AG04450 (cell line): ENCODE measurements at regions not wholly inside any gene's neighbourhood (a gene's known extent, or its start where the extent isn't known, plus 50 kb on each side); places are given as distances from the start of the nearest gene placed in this dataset.

Experiments
- CTCF ChIA-PET: fragments of 300-600, 350-600 bp; formaldehyde crosslinking; extraction: SDS; loops from one replicate; lab custom pipeline; 2022; ENCODE audit warnings: antibody characterized with exemption, inconsistent platforms; lab: Charles Lee
- POLR2A ChIA-PET: fragments of 350-600 bp; formaldehyde crosslinking; extraction: SDS; loops from one replicate; lab custom pipeline; 2021; ENCODE audit warnings: antibody characterized with exemption, inconsistent platforms; lab: Yijun Ruan, JAX
- DNase-seq: peaks from one replicate; pipeline ENCODE4 v3.0.0-alpha.2; 2011; ENCODE audit warnings: low read depth, low spot score
- H3K27ac ChIP-seq: one replicate; pipeline ENCODE4 v1.5.1; 2012; ENCODE audit warnings: low read depth, low read length, control low read depth
- H3K27me3 ChIP-seq: one replicate; pipeline ENCODE4 v1.6.0; 2012; ENCODE audit warnings: low read length; ENCODE audit not compliant: control insufficient read depth, insufficient read depth
- H3K4me3 ChIP-seq: 2 replicates; pipeline ENCODE4 v1.5.1; 2011; ENCODE audit warnings: mild to moderate bottlenecking, low read depth, low read length, control low read depth
- H3K9me3 ChIP-seq: 2 replicates; pipeline ENCODE4 v1.5.1; 2012; ENCODE audit warnings: low read length; ENCODE audit not compliant: control insufficient read depth, insufficient read depth
- CTCF ChIP-seq: IDR thresholded peaks from 2 replicates; pipeline ENCODE4 v1.5.1; 2011; ENCODE audit warnings: low read depth, low read length, control low read depth, inconsistent platforms

- POLR2A ChIA-PET: no interaction called here
- no peak for TF ChIP-seq CTCF
- no peaks in the 10 kb centered on the region for H3K27me3 ChIP-seq
- no peak overlapping the region for H3K4me3 ChIP-seq
- no peak for DNase-seq
- H3K27ac ChIP-seq: no peak overlapping the region
- H3K9me3 ChIP-seq: no peaks in the 10 kb centered on the region
- CTCF ChIA-PET: no interaction called here
These were observed 1043.5 kb upstream of the ALCAM start for GRCh38 chr3:104323226-104323625.

GRCh38 chr3:104347291-104347690, 1019.4 kb upstream of the ALCAM start:
- DNase-seq: no peak
- CTCF ChIA-PET: no interaction called here
- no peak for TF ChIP-seq CTCF
- no peak overlapping the region for H3K27ac ChIP-seq
- H3K27me3 ChIP-seq: no peaks in the 10 kb centered on the region
- no peaks in the 10 kb centered on the region for H3K9me3 ChIP-seq
- POLR2A ChIA-PET: no interaction called here
- no peak overlapping the region for H3K4me3 ChIP-seq

GRCh38 chr3:104349836-104350235, 1016.9 kb upstream of the ALCAM start:
- H3K9me3 ChIP-seq: no peaks in the 10 kb centered on the region
- no peak for DNase-seq
- TF ChIP-seq CTCF: no peak
- CTCF ChIA-PET: no interaction called here
- POLR2A ChIA-PET: no interaction called here
- H3K27me3 ChIP-seq: no peaks in the 10 kb centered on the region
- no peak overlapping the region for H3K27ac ChIP-seq
- H3K4me3 ChIP-seq: no peak overlapping the region

- Histone ChIP-seq H3K27me3 (no peaks in the 10 kb centered on the region), H3K4me3 (no peak overlapping the region), H3K9me3 (no peaks in the 10 kb centered on the region), H3K27ac (no peak overlapping the region)
- TF ChIP-seq CTCF: no peak
- ChIA-PET CTCF (no interaction called here), POLR2A (no interaction called here)
- DNase-seq: no peak
These were observed 1012.8 kb upstream of the ALCAM start for GRCh38 chr3:104353951-104354350.

- TF ChIP-seq CTCF: no peak
- no peaks in the 10 kb centered on the region for H3K27me3 ChIP-seq
- no peak overlapping the region for H3K27ac ChIP-seq
- no peaks in the 10 kb centered on the region for H3K9me3 ChIP-seq
- ChIA-PET POLR2A (no interaction called here), CTCF (no interaction called here)
- DNase-seq: peak; percentile 43
- no peak overlapping the region for H3K4me3 ChIP-seq
These were observed 1007.2 kb upstream of the ALCAM start for GRCh38 chr3:104359546-104359945.
